BJ (cell line): ENCODE measurements at regions not wholly inside any gene's neighbourhood (a gene's known extent, or its start where the extent isn't known, plus 50 kb on each side); places are given as distances from the start of the nearest gene placed in this dataset.

Experiments
- CTCF ChIA-PET: fragments of 350-600 bp; formaldehyde crosslinking; extraction: SDS; loops from one replicate; lab custom pipeline; 2021; ENCODE audit warnings: antibody characterized with exemption, inconsistent platforms; lab: Yijun Ruan, JAX
- POLR2A ChIA-PET: fragments of 300-600 bp; sonication (Branson Sonifier 250); formaldehyde crosslinking; extraction: SDS; loops from one replicate; lab custom pipeline; 2021; ENCODE audit warnings: antibody characterized with exemption; lab: Charles Lee
- DNase-seq: peaks from one replicate; pipeline ENCODE4 v3.0.0-alpha.2; 2011; ENCODE audit warnings: low read depth
- H3K27me3 ChIP-seq: 2 replicates; pipeline ENCODE4 v1.6.0; 2011; ENCODE audit warnings: low read length; ENCODE audit not compliant: control insufficient read depth, insufficient read depth
- H3K36me3 ChIP-seq: 2 replicates; pipeline ENCODE4 v1.5.1; 2011; ENCODE audit warnings: low read length; ENCODE audit not compliant: control insufficient read depth, insufficient read depth
- H3K4me3 ChIP-seq: 2 replicates; pipeline ENCODE4 v1.5.1; 2011; ENCODE audit warnings: low read depth, mild to moderate bottlenecking, control low read depth, low read length
- CTCF ChIP-seq: IDR thresholded peaks from 2 replicates; pipeline ENCODE4 v1.5.1; 2011; ENCODE audit warnings: low read depth, mild to moderate bottlenecking, control low read depth, inconsistent platforms, low read length, moderate library complexity; ENCODE audit not compliant: insufficient read depth

DNA sequence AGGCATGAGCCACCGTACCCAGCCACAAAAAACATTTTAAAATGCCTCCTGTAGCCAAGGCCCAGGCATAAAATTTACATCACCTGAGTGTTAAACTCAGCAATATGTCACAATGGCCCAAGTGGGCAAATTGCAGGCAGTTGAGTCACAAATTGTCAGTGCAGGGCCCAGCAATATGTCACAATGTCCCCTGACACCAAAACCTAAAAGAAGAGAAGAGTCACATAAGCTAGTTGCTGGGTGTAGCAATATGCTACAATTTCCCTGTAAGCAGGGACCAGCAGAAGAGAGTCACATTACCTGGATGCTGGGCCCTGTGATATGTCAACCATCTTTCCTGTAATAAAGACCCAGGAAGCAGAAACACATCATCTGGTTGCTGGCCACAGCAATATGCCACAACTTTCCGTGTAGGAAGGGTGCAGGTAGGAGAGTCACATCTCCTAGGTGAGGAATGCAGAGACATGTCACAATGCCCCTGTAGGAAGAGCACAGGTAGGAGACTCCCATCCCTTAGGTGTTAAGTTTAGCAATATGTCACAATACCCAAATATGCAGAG is 136.0 kb upstream of the ZNF91 start:
- no peak for TF ChIP-seq CTCF
- ChIA-PET CTCF (interaction anchor here (0.6 kb wide), 1 partner anchor 1417 kb away, joined by 3 read pairs; no protein-coding TSS in a partner anchor), POLR2A (no interaction called here)

DNA sequence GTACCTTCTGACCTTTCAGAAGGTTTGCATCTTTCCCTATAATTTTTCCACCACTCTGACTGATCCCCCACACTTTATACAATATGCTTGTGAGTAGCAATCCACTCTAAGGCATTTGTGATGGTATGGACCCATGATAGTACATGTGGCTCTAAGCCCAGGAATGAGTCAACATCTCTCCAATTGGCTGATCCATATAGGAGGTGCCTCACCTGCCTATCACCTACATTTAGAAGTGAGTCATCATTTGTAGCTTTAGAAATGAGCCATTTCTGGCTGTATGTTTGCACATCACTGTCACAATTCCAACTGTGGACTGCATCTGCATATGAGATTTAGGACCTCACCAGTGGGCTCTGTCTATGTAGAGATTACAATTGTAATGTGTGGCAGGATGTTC is 133.1 kb upstream of the ZNF91 start:
- CTCF ChIA-PET, result no interaction called here
- no peak for TF ChIP-seq CTCF
- POLR2A ChIA-PET, result no interaction called here
- Histone ChIP-seq H3K36me3 (no peaks in the 10 kb centered on the region), H3K4me3 (no peak overlapping the region), H3K27me3 (no peaks in the 10 kb centered on the region)
- no peak for DNase-seq

More for the DNA sequence above, 136.0 kb upstream of the ZNF91 start:
- DNase-seq, result no peak
- H3K27me3 ChIP-seq, result no peaks in the 10 kb centered on the region
- H3K36me3 ChIP-seq, result no peaks in the 10 kb centered on the region
- H3K4me3 ChIP-seq, result no peak overlapping the region

- no peak for DNase-seq
- Histone ChIP-seq H3K36me3 (no peaks in the 10 kb centered on the region), H3K4me3 (no peak overlapping the region), H3K27me3 (no peaks in the 10 kb centered on the region)
- CTCF ChIA-PET, result no interaction called here
- no peak for TF ChIP-seq CTCF
- POLR2A ChIA-PET, result no interaction called here
Observed at GRCh38 chr19:23527797-23528196, 132.5 kb upstream of the ZNF91 start.

GRCh38 chr19:23526302-23526701 is 131.0 kb upstream of the ZNF91 start:
- no peak for TF ChIP-seq CTCF
- Histone ChIP-seq H3K27me3 (no peaks in the 10 kb centered on the region), H3K36me3 (no peaks in the 10 kb centered on the region), H3K4me3 (no peak overlapping the region)
- POLR2A ChIA-PET, result no interaction called here
- CTCF ChIA-PET, result no interaction called here
- no peak for DNase-seq

DNA sequence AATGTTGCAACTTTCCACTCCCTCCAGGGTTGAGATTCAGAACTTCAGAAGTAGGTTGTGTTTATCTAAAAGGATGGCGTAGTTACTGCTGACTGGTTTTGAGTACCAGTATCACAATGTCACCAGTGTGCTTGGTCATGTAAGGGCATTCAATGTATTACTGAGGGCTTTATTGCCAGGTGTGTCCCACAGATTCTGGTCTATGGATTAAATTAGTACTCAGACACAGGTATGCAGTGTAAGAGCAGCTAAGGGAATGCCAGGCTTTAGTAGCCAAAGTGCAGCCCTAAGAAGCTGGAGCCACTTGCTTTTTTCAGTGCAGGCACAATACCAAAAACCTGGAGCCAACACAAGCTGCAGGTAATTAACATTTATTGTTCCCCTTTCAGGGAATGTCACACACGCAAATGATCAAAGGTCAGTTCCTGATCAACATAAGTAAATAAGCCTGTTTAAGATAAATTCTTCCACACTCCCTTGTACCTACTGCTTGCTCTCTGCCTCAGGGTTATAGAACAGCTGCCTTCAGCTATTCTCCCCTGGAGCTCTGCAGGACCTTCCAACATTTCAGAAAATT is 130.1 kb upstream of the ZNF91 start:
- Histone ChIP-seq H3K27me3 (no peaks in the 10 kb centered on the region), H3K36me3 (no peaks in the 10 kb centered on the region), H3K4me3 (no peak overlapping the region)
- ChIA-PET POLR2A (no interaction called here), CTCF (no interaction called here)
- DNase-seq, result no peak
- no peak for TF ChIP-seq CTCF
